GM18508 (cell line): ENCODE measurements at regions not wholly inside any gene's neighbourhood (a gene's known extent, or its start where the extent isn't known, plus 50 kb on each side); places are given as distances from the start of the nearest gene placed in this dataset.

Experiments
- ATAC-seq: cut with Tn5 transposase; IDR thresholded peaks from one replicate; pipeline ENCODE4 v1.9.1; 2021; ENCODE audit warnings: moderate number of reproducible peaks; ENCODE audit not compliant: insufficient read depth, unreplicated experiment

DNA sequence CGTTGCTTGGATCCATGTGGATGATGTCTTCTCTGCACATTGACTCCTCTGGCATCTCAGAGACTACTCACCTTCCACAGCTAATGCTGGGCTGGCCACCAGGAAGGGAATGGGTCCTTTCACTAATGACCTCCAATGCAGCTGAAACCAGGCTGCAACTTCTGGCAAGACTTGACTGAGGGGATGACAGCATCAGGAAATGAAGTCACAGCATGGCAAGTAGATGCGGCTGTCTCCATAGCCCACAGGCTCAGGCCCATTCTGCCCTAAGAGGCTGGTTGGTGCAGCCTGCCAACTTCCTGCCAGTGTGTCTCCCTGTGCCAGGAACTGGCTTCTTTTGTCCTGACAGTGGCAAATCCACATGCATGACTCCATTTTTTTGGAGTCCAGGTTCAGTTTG lies 467.3 kb downstream of the TSHZ3 start:
- no peak for ATAC-seq

DNA sequence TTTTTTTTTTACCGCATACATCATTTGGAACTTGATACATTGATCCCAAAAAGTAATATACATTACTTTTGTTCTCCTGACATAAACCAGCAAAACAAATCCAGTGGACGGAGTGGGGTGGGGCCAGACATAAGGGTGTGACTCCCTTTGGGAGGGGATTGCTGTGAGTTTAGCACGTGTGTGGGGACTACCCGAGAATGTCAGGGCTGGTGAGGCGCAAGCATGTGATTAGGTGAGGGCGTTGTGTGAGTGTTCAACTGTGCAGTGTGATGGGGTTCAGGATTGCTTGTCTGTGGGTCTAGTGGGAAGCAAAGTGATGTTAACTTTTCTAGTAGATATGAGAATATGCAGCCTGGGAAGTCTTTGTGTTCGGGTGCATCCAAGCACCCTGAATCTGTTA lies 468.0 kb downstream of the TSHZ3 start:
- ATAC-seq, result no peak

DNA sequence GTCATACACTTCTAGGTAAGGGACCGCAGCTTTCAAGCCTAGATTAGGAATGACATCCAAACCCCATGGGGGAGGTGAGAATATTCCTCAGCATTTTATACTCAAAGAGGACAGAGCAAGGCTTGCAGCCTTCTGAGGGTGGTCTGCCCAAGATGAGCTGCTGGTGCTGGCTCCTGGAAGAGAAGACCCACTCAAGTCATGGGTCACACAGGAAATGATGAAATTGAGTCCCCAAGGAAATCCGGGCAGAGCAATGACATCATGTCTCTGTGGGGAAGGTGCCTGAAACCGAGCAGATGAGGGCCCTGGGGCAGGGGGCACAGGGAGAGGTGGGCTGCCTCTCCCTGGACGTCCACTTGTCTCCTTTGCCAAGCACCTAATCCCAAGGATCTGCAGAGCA lies 468.7 kb downstream of the TSHZ3 start:
- no peak for ATAC-seq

DNA sequence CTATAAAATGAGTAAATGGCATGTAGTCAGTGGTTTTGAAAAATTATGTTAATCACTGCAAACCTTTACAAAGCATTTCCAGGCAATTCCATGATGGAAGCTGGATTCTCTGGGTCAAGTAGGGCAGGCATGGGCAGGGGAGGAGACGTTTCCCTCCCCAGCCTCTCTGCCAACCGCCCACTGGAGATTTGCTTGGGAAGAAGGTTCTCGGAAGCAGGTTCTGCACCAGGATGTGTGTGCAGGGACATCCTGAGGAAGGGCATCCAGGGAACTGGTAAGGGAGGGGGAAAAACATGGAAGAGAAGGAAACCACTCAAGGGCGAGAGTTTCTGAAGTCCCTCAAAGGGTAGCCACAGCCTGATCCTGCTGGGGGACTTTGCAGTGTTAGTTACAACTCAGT lies 469.1 kb downstream of the TSHZ3 start:
- ATAC-seq, result no peak

DNA sequence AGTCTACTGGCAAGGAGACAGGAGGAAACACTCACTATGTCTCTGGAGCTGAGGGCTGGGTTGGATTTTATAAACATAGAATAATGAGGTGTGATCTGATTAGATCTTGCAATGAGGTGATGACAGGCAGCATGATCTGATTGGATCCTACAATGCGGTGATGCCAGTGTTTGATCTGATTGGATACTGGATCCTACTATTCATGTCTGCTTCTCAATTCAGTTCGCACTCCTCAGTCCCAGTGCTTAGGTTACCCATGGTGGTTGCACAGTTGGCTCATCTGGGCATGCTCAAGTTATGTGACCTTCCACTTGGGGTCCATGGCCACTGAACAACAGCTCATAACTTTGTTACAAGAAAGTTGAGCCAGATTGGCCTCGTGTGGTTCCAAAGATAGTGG lies 469.5 kb downstream of the TSHZ3 start:
- ATAC-seq, result no peak

DNA sequence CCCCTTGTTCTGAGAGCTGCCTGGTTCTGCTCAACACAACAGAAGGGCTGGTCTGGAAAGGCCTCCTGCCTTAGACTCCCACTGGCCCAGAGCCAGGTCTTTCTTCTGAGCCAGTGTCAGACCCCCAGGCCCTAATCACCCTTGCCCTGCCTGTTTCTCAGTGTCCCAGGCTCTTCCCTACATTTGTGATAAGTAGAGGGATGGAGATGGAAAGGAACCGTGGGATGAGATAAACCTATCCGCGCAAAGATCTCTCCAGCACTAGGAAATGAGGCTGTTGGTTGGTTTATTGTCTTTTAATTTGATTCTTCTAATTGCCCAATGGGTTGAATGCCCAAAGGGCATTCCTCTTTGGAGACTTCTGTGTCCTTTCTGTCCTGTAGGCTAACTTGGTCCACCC lies 470.0 kb downstream of the TSHZ3 start:
- no peak for ATAC-seq

DNA sequence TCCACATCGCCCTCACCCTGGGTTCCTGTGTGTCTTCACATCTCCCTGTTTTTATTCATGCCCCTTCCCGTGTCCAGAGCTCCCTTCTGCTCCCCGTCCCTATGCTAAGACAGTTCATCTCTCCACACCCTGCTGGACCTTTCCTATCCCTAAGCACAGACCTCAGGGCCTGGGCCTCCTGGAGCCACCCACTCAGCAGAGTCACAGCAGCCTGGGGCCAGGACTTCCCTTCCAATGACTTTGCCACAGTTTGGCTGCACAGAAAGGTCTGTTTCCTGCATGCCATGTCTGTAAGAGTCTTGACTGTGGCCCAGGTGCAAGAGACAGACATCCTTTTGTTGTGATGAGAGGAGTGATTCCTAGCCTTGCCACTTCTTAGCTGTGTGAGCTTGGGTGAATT lies 470.7 kb downstream of the TSHZ3 start:
- no peak for ATAC-seq

DNA sequence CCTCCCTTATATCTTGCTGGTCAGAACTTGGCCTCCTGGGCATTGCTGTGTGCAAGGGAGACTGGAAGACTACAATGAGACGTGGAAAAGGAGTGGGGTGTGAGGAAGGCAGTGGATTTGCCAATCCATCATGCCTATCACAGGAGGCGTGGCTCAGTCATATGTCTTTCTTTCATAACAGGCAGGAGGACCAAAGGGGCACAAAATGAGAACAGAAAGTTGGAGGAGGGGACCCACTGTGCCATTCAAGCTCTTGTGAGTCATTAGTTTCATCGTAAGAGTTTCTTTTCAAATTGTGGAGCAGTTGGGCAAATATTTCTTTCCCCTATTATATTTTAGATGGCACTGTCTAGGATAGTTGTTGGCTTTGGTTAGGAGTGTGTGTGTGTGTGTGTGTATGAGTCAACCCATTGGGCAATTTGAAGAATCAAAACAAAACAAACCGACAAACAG lies 471.5 kb downstream of the TSHZ3 start:
- no peak for ATAC-seq

DNA sequence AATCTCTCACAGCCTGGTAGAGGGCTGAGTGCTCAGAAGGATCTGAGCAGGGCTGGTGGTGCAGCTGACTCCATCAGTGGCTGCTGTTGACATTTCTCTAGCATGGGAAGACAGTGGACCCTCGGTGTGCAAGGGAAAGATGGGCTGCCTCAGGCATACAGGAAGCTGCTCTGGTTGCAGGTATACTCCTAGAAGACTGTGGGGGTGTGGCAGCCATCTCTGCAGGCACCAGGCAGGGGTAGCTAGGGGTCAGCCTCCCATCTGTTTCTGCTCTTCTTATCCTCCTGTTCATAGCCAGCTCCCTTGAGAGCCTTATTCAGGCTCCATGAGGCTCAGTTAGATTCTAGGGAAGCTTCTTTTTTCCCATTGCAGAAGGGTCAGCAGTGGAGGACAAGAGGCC lies 475.5 kb downstream of the TSHZ3 start:
- ATAC-seq, result no peak

DNA sequence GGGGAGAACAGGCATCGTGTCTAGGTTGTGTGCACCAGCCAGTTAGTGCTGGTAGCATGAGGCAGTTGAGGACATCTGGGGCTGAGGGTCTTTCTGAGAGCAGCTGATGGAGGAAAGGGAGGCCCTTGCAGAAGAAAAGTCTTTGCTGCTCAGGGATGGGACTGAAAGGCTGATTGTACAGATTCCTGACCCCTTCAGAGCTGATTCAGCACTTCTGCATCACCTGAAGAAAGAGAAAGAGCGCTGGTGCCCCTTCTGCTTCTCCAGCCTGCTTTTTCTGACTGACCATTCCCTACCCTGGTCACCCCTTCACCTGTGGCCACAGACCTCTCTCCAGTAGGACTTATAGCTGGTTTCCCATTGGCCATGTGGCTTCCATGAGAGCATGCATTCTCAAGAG lies 476.2 kb downstream of the TSHZ3 start:
- ATAC-seq, result no peak

DNA sequence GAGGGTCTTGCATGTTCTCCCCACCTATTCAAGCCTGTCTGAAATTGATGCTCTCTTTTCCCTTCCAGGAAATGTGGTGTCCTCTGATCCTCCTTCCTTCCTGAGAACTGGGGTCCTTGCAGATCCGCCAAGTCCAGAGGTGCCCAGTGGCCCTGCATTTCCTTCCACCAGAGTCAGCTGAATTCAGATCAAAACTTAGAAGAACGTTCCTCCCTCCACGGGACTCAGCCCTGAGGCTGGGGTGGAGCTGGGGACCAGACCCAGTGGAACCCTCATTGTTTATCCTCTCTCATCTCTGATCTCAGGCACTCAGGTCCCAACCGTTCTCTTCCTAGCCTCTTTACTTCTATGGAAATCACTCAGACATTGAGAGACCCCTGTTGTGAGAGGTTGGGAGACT lies 477.3 kb downstream of the TSHZ3 start:
- ATAC-seq, result no peak

DNA sequence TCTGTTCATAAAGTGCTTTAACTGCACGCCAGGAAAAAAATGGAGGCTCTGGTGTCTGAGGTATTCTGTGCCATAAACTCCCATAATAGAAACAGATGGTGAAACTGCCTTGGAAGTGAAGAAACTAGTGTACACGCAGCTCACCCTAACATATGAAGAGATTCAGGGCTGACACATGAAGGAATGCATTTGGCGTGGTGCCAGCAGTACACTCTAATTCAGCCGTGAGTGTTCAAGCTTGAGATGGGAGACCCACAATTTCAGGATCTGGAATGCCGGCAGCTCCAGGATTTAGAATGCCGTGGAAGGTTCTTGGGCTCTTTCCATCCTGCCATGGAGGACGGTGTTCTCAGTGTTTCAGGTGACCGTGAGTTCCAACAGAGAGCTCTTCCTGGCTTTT lies 478.4 kb downstream of the TSHZ3 start:
- ATAC-seq, result no peak

DNA sequence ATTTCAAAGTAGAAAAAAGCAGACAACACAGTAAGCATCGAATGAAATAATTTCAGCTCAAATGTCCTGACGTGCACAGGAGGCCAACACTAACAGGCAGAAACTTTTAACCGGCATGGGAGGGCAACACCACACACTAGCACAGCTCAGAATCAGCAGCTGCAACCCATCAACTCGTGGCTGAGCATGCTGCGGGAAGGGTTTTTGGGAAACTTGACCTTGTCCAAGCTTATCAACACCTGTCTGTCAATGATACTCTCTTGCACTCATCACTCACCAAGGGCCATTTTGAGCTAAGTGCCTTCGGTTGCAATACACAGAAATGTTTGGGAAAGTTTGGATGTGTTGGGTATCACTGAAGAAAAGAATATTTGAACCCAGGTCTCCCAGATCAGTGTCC lies 483.7 kb downstream of the TSHZ3 start:
- ATAC-seq, result no peak

DNA sequence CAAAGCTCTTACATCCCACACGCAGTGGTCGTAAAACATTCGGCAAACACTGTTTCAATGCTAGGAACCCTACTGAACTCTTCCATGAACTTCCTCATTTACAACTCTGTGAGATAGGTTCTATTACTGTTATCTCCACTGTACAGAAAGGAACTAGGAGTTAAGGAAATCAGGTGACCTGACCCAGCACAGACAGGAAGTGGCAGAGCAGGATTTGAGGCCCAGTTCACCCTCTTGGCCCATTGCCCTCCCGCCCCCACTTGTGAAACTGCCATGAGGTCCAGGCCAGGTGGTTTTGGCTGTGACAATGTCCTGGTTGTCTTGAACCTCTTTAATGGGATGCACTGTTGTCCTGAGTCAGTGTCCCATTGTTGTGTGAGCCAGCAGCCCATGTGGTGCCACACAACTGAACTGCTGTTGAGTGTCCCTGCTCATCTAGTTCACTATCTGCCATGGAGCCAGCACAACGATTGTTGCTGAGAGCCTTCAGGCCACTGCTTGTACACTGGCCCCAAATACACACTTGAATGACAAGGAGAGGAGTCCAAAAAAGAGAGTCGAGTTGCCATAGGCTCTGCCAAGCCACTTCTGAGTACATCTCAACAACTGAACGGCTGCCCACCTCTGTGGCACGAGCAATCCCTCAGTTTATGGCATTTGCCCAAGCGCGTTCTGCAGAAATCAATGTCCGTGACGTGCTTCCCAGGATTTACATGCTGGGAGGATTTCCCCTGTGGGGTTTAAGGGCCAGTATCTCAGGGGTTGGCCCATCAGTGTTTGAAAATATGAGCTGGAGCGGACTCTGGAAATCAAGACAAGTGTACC lies 484.6 kb downstream of the TSHZ3 start:
- no peak for ATAC-seq

DNA sequence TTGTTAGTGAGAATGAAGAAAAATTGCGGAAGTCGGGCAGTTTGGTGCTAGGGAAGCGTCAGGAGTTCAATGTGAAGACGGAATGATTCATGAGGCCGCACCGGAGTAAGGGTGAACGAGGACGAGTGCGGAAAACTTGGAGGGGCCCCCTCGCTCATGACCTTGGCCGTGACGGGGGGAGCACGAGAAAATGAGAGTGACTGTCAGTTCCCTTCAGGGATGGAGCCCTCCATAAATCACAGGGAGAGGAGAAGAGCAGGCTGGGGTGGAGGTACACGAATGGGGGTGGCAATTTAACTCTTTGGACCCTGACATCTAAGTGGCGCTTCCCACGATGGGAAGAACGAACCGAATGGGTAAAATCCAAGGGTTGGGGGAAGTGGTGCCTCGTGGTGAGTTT lies 486.4 kb downstream of the TSHZ3 start:
- no peak for ATAC-seq

DNA sequence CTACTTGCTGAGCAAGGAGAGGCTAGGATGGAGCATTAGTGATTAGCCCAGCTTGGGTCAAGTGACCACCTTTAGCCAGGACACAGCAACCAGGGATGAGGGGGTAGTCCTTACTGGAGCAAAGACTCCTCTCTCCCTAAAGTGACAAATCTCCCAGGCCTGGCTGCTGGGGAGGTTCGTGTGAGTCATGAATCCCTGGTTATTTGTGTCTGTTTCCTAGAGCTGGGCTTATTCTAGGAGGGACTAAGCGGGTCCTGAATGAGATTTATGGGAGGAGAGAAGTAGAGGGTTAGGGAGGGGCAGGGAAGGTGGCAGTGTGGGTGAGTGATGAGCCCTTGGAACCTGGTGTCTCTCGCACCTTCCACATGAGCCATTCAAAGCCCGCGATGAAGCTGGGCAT lies 487.3 kb downstream of the TSHZ3 start:
- ATAC-seq, result no peak

DNA sequence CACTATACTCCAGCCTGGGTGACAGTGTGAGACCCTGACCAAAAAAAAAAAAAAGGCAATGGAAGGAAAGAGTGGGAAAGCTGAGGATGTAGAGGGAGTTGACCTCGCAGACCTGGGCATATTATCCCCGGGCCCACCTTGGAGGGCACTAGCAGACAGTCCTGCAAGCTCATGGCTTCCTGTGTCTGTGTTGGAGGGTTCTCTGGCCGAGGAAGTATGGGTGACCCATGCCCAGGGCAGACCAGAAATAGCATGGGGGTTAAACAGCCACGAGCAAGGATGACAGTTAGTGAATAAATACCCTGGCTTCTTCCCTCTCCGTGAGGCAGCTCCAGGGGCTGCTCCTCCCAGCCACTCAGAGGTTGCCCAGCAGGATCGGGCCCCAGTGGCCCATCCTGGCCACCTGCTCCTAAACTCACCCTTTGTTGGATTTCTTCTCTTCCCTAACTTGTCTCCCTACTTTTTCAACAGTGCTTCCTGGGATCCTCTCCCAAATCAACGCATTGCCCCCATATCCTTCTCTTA lies 485.8 kb downstream of the ZNF536 start:
- ATAC-seq, result no peak

DNA sequence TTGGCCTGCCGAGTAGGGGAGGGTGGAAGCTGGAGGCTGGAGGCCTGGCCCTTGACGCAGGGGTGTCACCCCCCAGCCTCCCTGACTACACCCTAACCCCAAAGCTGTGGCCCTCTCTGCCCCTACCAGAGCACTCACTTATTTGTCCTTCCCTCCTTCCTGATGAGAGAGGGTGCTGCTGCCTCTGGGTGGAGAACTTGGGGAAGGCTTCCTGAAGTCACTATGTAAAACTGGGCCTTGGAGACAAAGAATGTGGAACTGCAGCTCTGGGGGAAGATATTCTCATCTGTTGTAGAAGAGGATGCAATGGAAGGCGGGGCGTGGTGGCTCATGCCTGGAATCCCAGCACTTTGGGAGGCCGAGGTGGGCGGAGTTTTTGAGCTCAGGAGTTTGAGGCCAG lies 485.2 kb downstream of the ZNF536 start:
- no peak for ATAC-seq

DNA sequence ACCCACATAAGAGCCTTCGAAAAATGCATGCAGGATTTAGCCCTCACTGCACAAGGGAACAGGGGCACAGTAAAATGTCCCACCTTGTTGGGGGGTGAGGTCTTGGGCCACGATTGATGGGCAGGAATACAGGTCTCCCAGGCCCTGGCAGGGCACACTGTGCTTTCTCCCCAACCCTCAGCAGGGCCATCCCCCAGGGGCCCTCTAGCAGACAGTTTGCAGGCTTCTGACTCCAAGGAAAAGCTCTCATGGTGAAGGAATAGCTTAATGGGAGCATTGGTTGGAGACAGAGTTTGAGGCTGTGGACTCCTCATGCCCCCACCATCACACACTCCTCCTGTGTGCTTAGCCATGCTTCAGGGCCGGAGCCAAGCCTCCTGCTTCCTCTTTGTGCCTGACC lies 484.6 kb downstream of the ZNF536 start:
- no peak for ATAC-seq

DNA sequence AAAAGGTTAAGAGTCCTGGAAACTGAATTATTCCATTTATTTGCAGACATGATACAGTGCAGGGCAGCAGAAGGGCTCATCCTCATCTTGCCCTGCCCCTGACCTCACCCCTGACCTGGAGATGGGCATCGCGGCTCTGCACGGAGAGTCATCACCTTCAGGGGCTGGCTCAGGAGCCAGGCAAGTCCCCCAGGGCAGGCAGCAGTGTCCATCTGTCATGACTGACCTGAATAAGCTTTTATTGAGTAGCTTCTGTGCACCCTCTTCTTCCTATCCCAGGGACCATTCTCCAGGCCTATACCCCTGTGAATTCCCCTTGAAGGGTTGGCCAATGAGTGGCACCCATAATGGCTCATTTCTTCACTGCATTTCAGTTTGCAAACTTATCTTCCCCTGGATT lies 484.2 kb downstream of the ZNF536 start:
- no peak for ATAC-seq

DNA sequence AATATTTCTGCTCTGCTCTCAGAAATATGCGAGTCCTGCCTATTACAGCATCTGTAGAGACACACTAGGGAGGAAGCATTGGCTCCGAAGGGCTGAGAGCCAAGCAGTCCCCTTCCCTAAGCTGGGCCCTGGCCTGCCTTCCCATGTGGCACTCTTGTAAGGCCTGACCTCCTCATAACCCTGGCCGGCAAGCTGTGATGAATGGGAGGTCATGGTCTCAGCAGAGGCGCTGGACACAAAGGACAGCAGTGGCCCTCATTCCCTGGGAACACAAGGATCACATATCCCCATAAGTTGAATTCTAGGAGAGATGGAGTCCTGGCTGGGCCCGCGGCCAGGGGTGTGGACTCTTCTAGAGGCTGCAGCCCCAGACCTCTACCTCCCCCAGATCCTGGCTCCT lies 483.3 kb downstream of the ZNF536 start:
- no peak for ATAC-seq

DNA sequence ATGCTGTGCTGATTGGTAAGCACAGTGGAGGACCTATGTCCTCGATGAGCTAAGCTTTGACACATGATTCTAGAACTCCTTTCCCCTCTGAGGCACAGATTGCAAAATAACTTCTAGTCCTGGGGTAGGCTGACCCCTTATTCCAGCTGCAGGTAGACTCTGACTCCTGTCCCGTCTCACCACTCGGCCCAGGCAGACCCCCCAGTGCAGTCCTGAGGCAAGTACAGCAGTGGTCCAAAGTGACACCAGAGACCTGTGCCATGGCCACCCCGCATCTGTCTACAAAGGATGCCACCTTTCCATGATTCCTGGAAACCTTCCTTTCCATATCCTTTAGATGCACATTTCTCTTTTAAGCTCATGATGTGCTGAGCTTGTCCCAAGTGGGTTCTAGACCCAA lies 482.5 kb downstream of the ZNF536 start:
- no peak for ATAC-seq
